Fibroblast of villous mesenchyme (primary cell): ENCODE measurements at regions not wholly inside any gene's neighbourhood (a gene's known extent, or its start where the extent isn't known, plus 50 kb on each side); places are given as distances from the start of the nearest gene placed in this dataset.

Experiments
- DNase-seq: peaks from one replicate; pipeline ENCODE4 v3.0.0-alpha.2; 2010; ENCODE audit warnings: low read depth
- H3K4me3 ChIP-seq: 2 replicates; pipeline ENCODE4 v1.5.1; 2011; ENCODE audit warnings: low read depth, mild to moderate bottlenecking, low read length
- CTCF ChIP-seq: IDR thresholded peaks from 2 replicates; pipeline ENCODE4 v1.5.1; 2012; ENCODE audit warnings: low read depth, mild to moderate bottlenecking, low read length; ENCODE audit not compliant: insufficient read depth

DNA sequence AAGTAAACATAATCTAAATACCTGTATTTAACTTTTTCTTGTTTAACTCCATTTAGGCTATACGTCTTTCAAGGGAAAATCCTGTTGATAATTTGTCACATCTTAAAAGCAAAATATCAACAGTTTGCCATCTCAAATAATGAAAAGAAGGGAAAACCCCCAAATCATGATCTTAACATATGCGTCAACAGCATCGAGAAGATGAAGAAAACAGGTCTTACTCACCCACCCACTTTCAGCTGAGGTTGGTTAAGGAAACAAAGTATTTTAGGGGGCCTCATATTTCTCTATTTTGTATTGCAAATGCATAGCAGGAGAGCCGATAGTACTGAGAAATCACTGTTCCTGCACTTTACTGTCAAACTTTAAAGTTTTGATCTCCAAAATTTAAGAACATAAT lies 143.1 kb upstream of the COPS8 start:
- no peak overlapping the region for H3K4me3 ChIP-seq
- no peak for DNase-seq
- no peak for TF ChIP-seq CTCF

DNA sequence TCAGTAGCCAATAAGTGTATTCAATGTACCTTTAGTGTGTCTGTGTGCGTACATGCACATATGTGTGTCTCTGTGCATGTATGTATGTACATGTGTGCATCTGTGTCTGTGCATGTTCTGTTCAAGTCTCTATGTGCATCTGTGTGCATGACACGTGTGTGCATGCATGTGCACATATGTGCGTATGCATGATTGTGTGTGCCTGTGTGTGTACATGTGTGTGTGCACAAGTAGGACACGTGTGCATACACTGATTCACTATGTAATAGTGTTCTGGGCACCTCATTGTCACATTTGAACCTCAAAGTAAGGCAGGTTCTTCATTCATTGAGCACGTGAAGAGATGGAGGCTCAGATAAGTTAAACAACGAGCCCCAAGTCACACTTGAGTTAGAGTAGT lies 142.6 kb upstream of the COPS8 start:
- DNase-seq = no peak
- no peak for TF ChIP-seq CTCF
- no peak overlapping the region for H3K4me3 ChIP-seq

GRCh38 chr2:236943841-236944513 lies 141.7 kb upstream of the COPS8 start:
- no peak for TF ChIP-seq CTCF

GRCh38 chr2:236944561-236944960 lies 141.1 kb upstream of the COPS8 start:
- TF ChIP-seq CTCF = no peak
- no peak for DNase-seq

More at GRCh38 chr2:236943841-236944513, 141.7 kb upstream of the COPS8 start:
- H3K4me3 ChIP-seq = no peak overlapping the region
- DNase-seq = no peak

GRCh38 chr2:236945431-236946016 lies 140.2 kb upstream of the COPS8 start:
- TF ChIP-seq CTCF = no peak
- DNase-seq = no peak
- H3K4me3 ChIP-seq = no peak overlapping the region

More at GRCh38 chr2:236944561-236944960, 141.1 kb upstream of the COPS8 start:
- no peak overlapping the region for H3K4me3 ChIP-seq

- DNase-seq = no peak
- TF ChIP-seq CTCF = no peak
- no peak overlapping the region for H3K4me3 ChIP-seq
Observed at GRCh38 chr2:236946871-236947270, 138.8 kb upstream of the COPS8 start.
